ENCODE measurements at regions not wholly inside any gene's neighbourhood (a gene's known extent, or its start where the extent isn't known, plus 50 kb on each side); places are given as distances from the start of the nearest gene placed in this dataset.

- no peak for TF ChIP-seq CTCF (IDR thresholded peaks at IDR 0.05)
- no peak for TF ChIP-seq ZFX (IDR thresholded peaks at IDR 0.05; ENCODE audit: borderline replicate concordance)
Observed at GRCh38 chr3:76760336-76760735, 279.6 kb upstream of the ROBO2 start.
